Left lung (tissue), 4 donors: ENCODE measurements at regions not wholly inside any gene's neighbourhood (a gene's known extent, or its start where the extent isn't known, plus 50 kb on each side); places are given as distances from the start of the nearest gene placed in this dataset.

Experiments
- ATAC-seq: fragments of 200-7000 bp; cut with Tn5 transposase; one replicate; pipeline ENCODE4 v1.9.1; 2020; ENCODE audit warnings: moderate library complexity
- DNase-seq, 4 donors: peaks; one replicate each; pipeline ENCODE4 v3.0.0-alpha.2; 2013 to 2020
- H3K27ac ChIP-seq, 2 donors: fragments of 200-600 bp; sonication (generic) in 1 of 2; one replicate each; pipeline versions ENCODE4 v1.5.0 to v1.8.0; 2020 to 2021
- H3K27me3 ChIP-seq, 2 donors: fragments of 200-600 bp; sonication (generic) in 1 of 2; one replicate each; pipeline versions ENCODE4 v1.5.0 to v1.8.0; 2020 to 2021
- H3K36me3 ChIP-seq, 2 donors: fragments of 200-600 bp; sonication (generic) in 1 of 2; one replicate each; pipeline versions ENCODE4 v1.5.0 to v1.8.0; 2020 to 2021
- H3K4me1 ChIP-seq, 2 donors: fragments of 200-600 bp; one replicate each; pipeline ENCODE4 v1.8.0; 2021
- H3K4me3 ChIP-seq, 2 donors: fragments of 200-600 bp; sonication (generic) in 1 of 2; one replicate each; pipeline versions ENCODE4 v1.5.0 to v1.8.0; 2020 to 2021; ENCODE audit warnings: mild to moderate bottlenecking in 1 of 2
- H3K9me3 ChIP-seq, 2 donors: fragments of 200-600 bp; sonication (generic) in 1 of 2; one replicate each; pipeline versions ENCODE4 v1.5.0 to v1.8.0; 2020 to 2021
- CTCF ChIP-seq, 2 donors: fragments of 200-600 bp; sonication (generic) in 1 of 2; IDR thresholded peaks; one replicate each; pipeline versions ENCODE4 v1.5.0 to v1.8.0; 2021; ENCODE audit warnings: antibody characterized with exemption in 2 of 2
- intact Hi-C, 2 donors: fragments of 100-400 bp; cut with DNase I; formaldehyde crosslinking; loops; one replicate each; pipeline versions ENCODE4 v1.11.2 to v1.14.2; 2022
- donor health status: DM: no; HTN: yes; CAD: no.
- donor health status: DM: no; HTN: no; CAD: no.

GRCh38 chr18:39053571-39053970, 1488.0 kb upstream of the CELF4 start:
- peak in 2 of 4 donors; percentile 14 to 47 for DNase-seq
- intact Hi-C loops = no loop called here

GRCh38 chr18:39051013-39051412, 1485.4 kb upstream of the CELF4 start:
- H3K9me3 ChIP-seq = no peaks in the 10 kb centered on the region
- no peaks in the 10 kb centered on the region for H3K36me3 ChIP-seq
- no peaks in the 10 kb centered on the region for H3K4me1 ChIP-seq
- TF ChIP-seq CTCF (IDR thresholded peaks at IDR 0.05) = no peak
- no peak for ATAC-seq
- DNase-seq = no peak
- no peak overlapping the region for H3K27ac ChIP-seq
- intact Hi-C loops = no loop called here
- H3K27me3 ChIP-seq = no peaks in the 10 kb centered on the region
- H3K4me3 ChIP-seq = no peak overlapping the region

More at GRCh38 chr18:39053571-39053970, 1488.0 kb upstream of the CELF4 start:
- no peak for TF ChIP-seq CTCF (IDR thresholded peaks at IDR 0.05)
- no peaks in the 10 kb centered on the region for H3K9me3 ChIP-seq
- H3K27me3 ChIP-seq = no peaks in the 10 kb centered on the region
- H3K27ac ChIP-seq = no peak overlapping the region
- no peaks in the 10 kb centered on the region for H3K4me1 ChIP-seq
- H3K4me3 ChIP-seq = no peak overlapping the region
- no peaks in the 10 kb centered on the region for H3K36me3 ChIP-seq
- no peak for ATAC-seq

GRCh38 chr18:39039813-39040212, 1474.2 kb upstream of the CELF4 start:
- H3K4me1 ChIP-seq = no peaks in the 10 kb centered on the region
- intact Hi-C loops = no loop called here
- DNase-seq = no peak
- no peaks in the 10 kb centered on the region for H3K27me3 ChIP-seq
- H3K27ac ChIP-seq = no peak overlapping the region
- no peak for TF ChIP-seq CTCF (IDR thresholded peaks at IDR 0.05)
- no peaks in the 10 kb centered on the region for H3K36me3 ChIP-seq
- H3K4me3 ChIP-seq = no peak overlapping the region
- no peaks in the 10 kb centered on the region for H3K9me3 ChIP-seq
- no peak for ATAC-seq

GRCh38 chr18:39037925-39038324, 1472.3 kb upstream of the CELF4 start:
- H3K9me3 ChIP-seq = no peaks in the 10 kb centered on the region
- TF ChIP-seq CTCF (IDR thresholded peaks at IDR 0.05) = no peak

GRCh38 chr18:39033312-39033711, 1467.7 kb upstream of the CELF4 start:
- no peak for ATAC-seq

More at GRCh38 chr18:39037925-39038324, 1472.3 kb upstream of the CELF4 start:
- no peak for ATAC-seq
- H3K27me3 ChIP-seq = no peaks in the 10 kb centered on the region
- H3K4me3 ChIP-seq = no peak overlapping the region
- no peak overlapping the region for H3K27ac ChIP-seq
- intact Hi-C loops = no loop called here
- H3K36me3 ChIP-seq = no peaks in the 10 kb centered on the region
- DNase-seq = no peak
- H3K4me1 ChIP-seq = no peaks in the 10 kb centered on the region

More at GRCh38 chr18:39033312-39033711, 1467.7 kb upstream of the CELF4 start:
- Histone ChIP-seq H3K4me3 (no peak overlapping the region), H3K27me3 (no peaks in the 10 kb centered on the region), H3K4me1 (no peaks in the 10 kb centered on the region), H3K36me3 (no peaks in the 10 kb centered on the region), H3K27ac (no peak overlapping the region), H3K9me3 (no peaks in the 10 kb centered on the region)
- no peak for TF ChIP-seq CTCF (IDR thresholded peaks at IDR 0.05)
- DNase-seq = no peak
- intact Hi-C loops = no loop called here
